Fibroblast of pulmonary artery (primary cell): ENCODE measurements at regions not wholly inside any gene's neighbourhood (a gene's known extent, or its start where the extent isn't known, plus 50 kb on each side); places are given as distances from the start of the nearest gene placed in this dataset.

Experiments
- DNase-seq: peaks from one replicate; pipeline ENCODE4 v3.0.0-alpha.2; 2010; ENCODE audit warnings: low read depth
- H3K4me3 ChIP-seq: replicated peaks from 2 replicates; pipeline ENCODE4 v1.5.1; 2011; ENCODE audit warnings: low read depth, mild to moderate bottlenecking, control low read depth, low read length, moderate library complexity
- CTCF ChIP-seq: IDR thresholded peaks from 2 replicates; pipeline ENCODE4 v1.5.1; 2011; ENCODE audit warnings: mild to moderate bottlenecking, control low read depth, low read length, inconsistent platforms; ENCODE audit errors: missing control alignments

GRCh38 chr3:187823746-187824145, 78.5 kb upstream of the BCL6 start:
- no peak overlapping the region for H3K4me3 ChIP-seq
- no peak for DNase-seq
- TF ChIP-seq CTCF, result no peak

GRCh38 chr3:187827723-187828122, 82.5 kb upstream of the BCL6 start:
- H3K4me3 ChIP-seq, result no peak overlapping the region
- no peak for TF ChIP-seq CTCF
- no peak for DNase-seq

GRCh38 chr3:187828579-187829452, 83.5 kb upstream of the BCL6 start:
- DNase-seq, result no peak
- no peak for TF ChIP-seq CTCF
- no peak overlapping the region for H3K4me3 ChIP-seq

GRCh38 chr3:187830181-187830580, 84.9 kb upstream of the BCL6 start:
- no peak for TF ChIP-seq CTCF
- no peak overlapping the region for H3K4me3 ChIP-seq
- no peak for DNase-seq

- TF ChIP-seq CTCF, result no peak
- DNase-seq, result no peak
- H3K4me3 ChIP-seq, result no peak overlapping the region
Observed at GRCh38 chr3:187831125-187832051, 86.1 kb upstream of the BCL6 start.

- TF ChIP-seq CTCF, result no peak
- no peak overlapping the region for H3K4me3 ChIP-seq
- DNase-seq, result no peak
Observed at GRCh38 chr3:187832202-187832601, 86.9 kb upstream of the BCL6 start.
